ENCODE measurements at regions not wholly inside any gene's neighbourhood (a gene's known extent, or its start where the extent isn't known, plus 50 kb on each side); places are given as distances from the start of the nearest gene placed in this dataset.
A peak's percentile ranks its signal among the peaks of the same experiment; 100 is the strongest.

GRCh38 chr9:108456903-108457302 is 398.9 kb downstream of the ACTL7B start:
- in situ Hi-C loops (cut with MboI; ENCODE audit: low pct_ligation_motif_present in 1 of 4, low pct_unique_long_range_greater_than_20kb in 1 of 4, low sequenced_read_pairs in 3 of 4) = no loop called here

GRCh38 chr9:108445431-108446071 is 410.2 kb downstream of the ACTL7B start:
- no peak overlapping the region for H3K27ac ChIP-seq
- intact Hi-C loops (cut with DNase I; ENCODE audit: low total_unique reads) (no loop called here), in situ Hi-C loops (cut with MboI; ENCODE audit: low pct_ligation_motif_present in 1 of 4, low pct_unique_long_range_greater_than_20kb in 1 of 4, low sequenced_read_pairs in 3 of 4) (loop anchor here in 1 of 4 donors (25.0 kb wide), 1 partner anchor 983 kb away; no protein-coding TSS in a partner anchor)
- H3K4me3 ChIP-seq = no peak overlapping the region
- no peaks in the 10 kb centered on the region for H3K36me3 ChIP-seq
- peaks cover 0 to 6% (median 2%) of the 10 kb centered on the region in 4 donors for H3K4me1 ChIP-seq
- no peak for TF ChIP-seq POLR2A (IDR thresholded peaks at IDR 0.05)
- no peak for TF ChIP-seq EP300 (IDR thresholded peaks at IDR 0.05; ENCODE audit: low read depth)
- TF ChIP-seq CTCF (IDR thresholded peaks at IDR 0.05) = no peak
- no peak for TF ChIP-seq POLR2AphosphoS5 (IDR thresholded peaks at IDR 0.05)
- no peak for DNase-seq
- no peaks in the 10 kb centered on the region for H3K9me3 ChIP-seq
- H3K27me3 ChIP-seq = no peaks in the 10 kb centered on the region
- 62 to 78% methylated on average over 7 to 8 of the region's 8 CpGs for WGBS, 2 donors (ENCODE audit: low coverage in 1 of 2)

More at GRCh38 chr9:108456903-108457302, 398.9 kb downstream of the ACTL7B start:
- WGBS, 2 donors (ENCODE audit: low coverage in 1 of 2) = 92% methylated on average over 2 of the region's 2 CpGs; no CpG with 5 or more reads in 1 of the 2 donors
- H3K27me3 ChIP-seq = no peaks in the 10 kb centered on the region
- no peaks in the 10 kb centered on the region for H3K9me3 ChIP-seq
- H3K4me1 ChIP-seq = no peaks in the 10 kb centered on the region
- intact Hi-C loops (cut with DNase I; ENCODE audit: low total_unique reads) = no loop called here
- H3K36me3 ChIP-seq = no peaks in the 10 kb centered on the region
- no peak overlapping the region for H3K27ac ChIP-seq
- DNase-seq = no peak
- TF ChIP-seq POLR2AphosphoS5 (IDR thresholded peaks at IDR 0.05) = no peak
- TF ChIP-seq EP300 (IDR thresholded peaks at IDR 0.05; ENCODE audit: low read depth) = no peak
- TF ChIP-seq CTCF (IDR thresholded peaks at IDR 0.05) = no peak
- no peak for TF ChIP-seq POLR2A (IDR thresholded peaks at IDR 0.05)
- no peak overlapping the region for H3K4me3 ChIP-seq

GRCh38 chr9:108444400-108445358 is 411.1 kb downstream of the ACTL7B start:
- intact Hi-C loops (cut with DNase I; ENCODE audit: low total_unique reads) (no loop called here), in situ Hi-C loops (cut with MboI; ENCODE audit: low pct_ligation_motif_present in 1 of 4, low pct_unique_long_range_greater_than_20kb in 1 of 4, low sequenced_read_pairs in 3 of 4) (loop anchor here in 1 of 4 donors (25.0 kb wide), 1 partner anchor 982 kb away; no protein-coding TSS in a partner anchor)
- Histone ChIP-seq H3K27ac (peak overlapping the region; percentile 26 to 66 (median 46)), H3K4me3 (no peak overlapping the region), H3K36me3 (no peaks in the 10 kb centered on the region), H3K9me3 (no peaks in the 10 kb centered on the region), H3K4me1 (peaks cover 0 to 6% (median 2%) of the 10 kb centered on the region in 4 donors), H3K27me3 (no peaks in the 10 kb centered on the region)
- TF ChIP-seq POLR2A (IDR thresholded peaks at IDR 0.05) (no peak), CTCF (IDR thresholded peaks at IDR 0.05) (no peak), POLR2AphosphoS5 (IDR thresholded peaks at IDR 0.05) (peak; percentile 42 to 64 (median 43)), EP300 (IDR thresholded peaks at IDR 0.05; ENCODE audit: low read depth) (no peak)
- WGBS, 2 donors (ENCODE audit: low coverage in 1 of 2) = 55% methylated on average over 5 of the region's 5 CpGs; no CpG with 5 or more reads in 1 of the 2 donors
- no peak for DNase-seq

GRCh38 chr9:108443741-108444140 is 412.0 kb downstream of the ACTL7B start:
- in situ Hi-C loops (cut with MboI; ENCODE audit: low pct_ligation_motif_present in 1 of 4, low pct_unique_long_range_greater_than_20kb in 1 of 4, low sequenced_read_pairs in 3 of 4) (loop anchor here in 1 of 4 donors (25.0 kb wide), 1 partner anchor 981 kb away; no protein-coding TSS in a partner anchor), intact Hi-C loops (cut with DNase I; ENCODE audit: low total_unique reads) (no loop called here)
- H3K36me3 ChIP-seq = no peaks in the 10 kb centered on the region
- peak overlapping the region; percentile 26 to 66 (median 46) for H3K27ac ChIP-seq
- TF ChIP-seq EP300 (IDR thresholded peaks at IDR 0.05; ENCODE audit: low read depth) = no peak
- TF ChIP-seq CTCF (IDR thresholded peaks at IDR 0.05) = no peak
- TF ChIP-seq POLR2AphosphoS5 (IDR thresholded peaks at IDR 0.05) = no peak
- TF ChIP-seq POLR2A (IDR thresholded peaks at IDR 0.05) = no peak
- no peaks in the 10 kb centered on the region for H3K9me3 ChIP-seq
- WGBS, 2 donors (ENCODE audit: low coverage in 1 of 2) = 55 to 58% methylated on average over 3 of the region's 3 CpGs
- H3K4me1 ChIP-seq = peaks cover 0 to 6% (median 2%) of the 10 kb centered on the region in 4 donors
- no peak overlapping the region for H3K4me3 ChIP-seq
- no peak for DNase-seq
- no peaks in the 10 kb centered on the region for H3K27me3 ChIP-seq

All from transverse colon (tissue), 4 donors.